ENCODE measurements at regions not wholly inside any gene's neighbourhood (a gene's known extent, or its start where the extent isn't known, plus 50 kb on each side); places are given as distances from the start of the nearest gene placed in this dataset.
"Not testable (repeated sequence)": the region's sequence is repeated elsewhere in the genome, so short reads cannot be mapped to it uniquely, and the experiment has no call there.

DNA sequence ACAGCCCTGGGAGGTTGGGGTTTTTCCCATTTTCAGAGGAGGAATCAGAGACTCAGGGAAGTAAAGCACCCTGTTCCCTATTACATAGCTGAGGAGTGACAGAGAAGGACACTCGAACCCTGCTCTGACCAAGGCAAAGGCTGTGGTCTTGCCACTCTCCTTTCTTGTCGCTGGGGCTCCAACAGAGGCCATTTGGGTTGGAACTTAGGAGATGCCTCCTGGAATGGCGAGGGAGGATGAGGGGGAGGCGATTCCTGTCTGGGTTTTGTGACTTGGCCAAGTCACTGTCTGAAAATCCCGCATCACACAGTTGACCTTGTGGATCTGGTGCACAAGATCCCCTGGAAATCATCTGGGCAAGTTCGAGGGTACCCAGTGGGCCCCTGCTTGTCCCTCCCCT lies 64.0 kb upstream of the HAND1 start:
- Histone ChIP-seq H3K27me3 (ENCODE audit: control insufficient read depth, insufficient read depth, low read length) (peaks cover 4% of the 10 kb centered on the region), H3K27ac (ENCODE audit: low read depth in 2 of 2, low read length in 2 of 2) (no peak overlapping the region), H3K9ac (ENCODE audit: low read length in 3 of 3) (no peak overlapping the region), H3K36me3 (ENCODE audit: control insufficient read depth in 2 of 3, insufficient read depth in 3 of 3, low read length in 3 of 3) (no peaks in the 10 kb centered on the region), H3K9me3 (ENCODE audit: control insufficient read depth in 2 of 3, insufficient read depth in 1 of 3, low read length in 3 of 3) (no peaks in the 10 kb centered on the region), H3K4me3 (ENCODE audit: low read length in 3 of 3) (no peak overlapping the region), H3K4me1 (ENCODE audit: control insufficient read depth in 2 of 3, insufficient read depth in 2 of 3, low read depth in 1 of 3, low read length in 3 of 3) (no peaks in the 10 kb centered on the region)
- intact Hi-C loops (cut with DNase I), result no loop called here
- DNase-seq (no peak), FAIRE-seq (no peak)
- TF ChIP-seq, protein P1, sequence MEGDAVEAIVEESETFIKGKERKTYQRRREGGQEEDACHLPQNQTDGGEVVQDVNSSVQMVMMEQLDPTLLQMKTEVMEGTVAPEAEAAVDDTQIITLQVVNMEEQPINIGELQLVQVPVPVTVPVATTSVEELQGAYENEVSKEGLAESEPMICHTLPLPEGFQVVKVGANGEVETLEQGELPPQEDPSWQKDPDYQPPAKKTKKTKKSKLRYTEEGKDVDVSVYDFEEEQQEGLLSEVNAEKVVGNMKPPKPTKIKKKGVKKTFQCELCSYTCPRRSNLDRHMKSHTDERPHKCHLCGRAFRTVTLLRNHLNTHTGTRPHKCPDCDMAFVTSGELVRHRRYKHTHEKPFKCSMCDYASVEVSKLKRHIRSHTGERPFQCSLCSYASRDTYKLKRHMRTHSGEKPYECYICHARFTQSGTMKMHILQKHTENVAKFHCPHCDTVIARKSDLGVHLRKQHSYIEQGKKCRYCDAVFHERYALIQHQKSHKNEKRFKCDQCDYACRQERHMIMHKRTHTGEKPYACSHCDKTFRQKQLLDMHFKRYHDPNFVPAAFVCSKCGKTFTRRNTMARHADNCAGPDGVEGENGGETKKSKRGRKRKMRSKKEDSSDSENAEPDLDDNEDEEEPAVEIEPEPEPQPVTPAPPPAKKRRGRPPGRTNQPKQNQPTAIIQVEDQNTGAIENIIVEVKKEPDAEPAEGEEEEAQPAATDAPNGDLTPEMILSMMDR (IDR thresholded peaks at IDR 0.05; ENCODE audit: borderline replicate concordance, extremely low read depth, insufficient read depth), result no peak

DNA sequence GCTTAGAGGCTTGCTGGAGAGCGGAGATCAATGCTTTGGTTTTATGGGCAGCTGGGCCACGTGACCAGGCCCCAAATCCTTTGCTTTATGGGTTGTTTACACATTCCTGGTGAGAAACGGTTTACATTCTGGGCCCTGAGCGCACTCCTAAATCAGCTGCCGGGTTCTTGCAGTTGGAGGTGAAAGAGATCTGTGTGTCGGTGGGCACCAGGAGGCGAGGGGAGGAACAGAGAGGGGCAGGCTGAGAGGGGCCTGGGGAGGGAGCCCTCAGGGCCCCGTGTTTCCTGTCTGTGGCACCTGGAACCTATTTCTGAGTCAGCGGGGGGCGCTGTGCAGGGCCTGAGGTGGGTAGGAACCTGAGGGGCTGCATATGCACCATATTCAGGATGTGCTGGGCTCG lies 63.5 kb upstream of the HAND1 start:
- no peak overlapping the region for H3K27ac ChIP-seq (ENCODE audit: low read depth in 2 of 2, low read length in 2 of 2)
- FAIRE-seq (no peak), DNase-seq (peak in 1 of 5 donors; percentile 16)
- no peak overlapping the region for H3K4me3 ChIP-seq (ENCODE audit: low read length in 3 of 3)
- intact Hi-C loops (cut with DNase I), result no loop called here
- TF ChIP-seq, protein P1 (IDR thresholded peaks at IDR 0.05; ENCODE audit: borderline replicate concordance, extremely low read depth, insufficient read depth), result no peak
- H3K36me3 ChIP-seq (ENCODE audit: control insufficient read depth in 2 of 3, insufficient read depth in 3 of 3, low read length in 3 of 3), result no peaks in the 10 kb centered on the region
- no peak overlapping the region for H3K9ac ChIP-seq (ENCODE audit: low read length in 3 of 3)
- no peaks in the 10 kb centered on the region for H3K9me3 ChIP-seq (ENCODE audit: control insufficient read depth in 2 of 3, insufficient read depth in 1 of 3, low read length in 3 of 3)
- peaks cover 4% of the 10 kb centered on the region for H3K27me3 ChIP-seq (ENCODE audit: control insufficient read depth, insufficient read depth, low read length)
- no peaks in the 10 kb centered on the region for H3K4me1 ChIP-seq (ENCODE audit: control insufficient read depth in 2 of 3, insufficient read depth in 2 of 3, low read depth in 1 of 3, low read length in 3 of 3)

DNA sequence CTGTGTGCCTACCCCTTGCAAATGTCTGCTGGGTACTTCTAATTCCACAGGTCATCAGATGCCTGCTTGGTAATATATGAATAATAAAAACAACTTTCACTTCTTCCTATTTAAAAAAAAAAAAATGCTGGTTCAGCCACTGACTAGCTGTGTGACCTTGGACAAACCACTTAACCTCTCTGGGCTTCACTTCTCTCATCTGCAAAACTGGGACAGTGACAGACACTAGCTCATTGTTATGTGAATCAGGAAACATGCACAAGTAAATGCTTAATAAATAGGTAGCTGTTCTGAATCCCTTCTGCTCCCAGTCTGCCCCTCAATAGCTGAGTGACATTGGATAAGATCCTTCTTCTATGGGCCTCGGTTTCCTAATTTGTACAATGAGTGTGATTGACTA lies 62.6 kb upstream of the HAND1 start:
- no peaks in the 10 kb centered on the region for H3K4me1 ChIP-seq (ENCODE audit: control insufficient read depth in 2 of 3, insufficient read depth in 2 of 3, low read depth in 1 of 3, low read length in 3 of 3)
- intact Hi-C loops (cut with DNase I), result no loop called here
- TF ChIP-seq, protein P1 (IDR thresholded peaks at IDR 0.05; ENCODE audit: borderline replicate concordance, extremely low read depth, insufficient read depth), result no peak
- H3K36me3 ChIP-seq (ENCODE audit: control insufficient read depth in 2 of 3, insufficient read depth in 3 of 3, low read length in 3 of 3), result no peaks in the 10 kb centered on the region
- no peak for DNase-seq
- no peak overlapping the region for H3K4me3 ChIP-seq (ENCODE audit: low read length in 3 of 3)
- no peak overlapping the region for H3K27ac ChIP-seq (ENCODE audit: low read depth in 2 of 2, low read length in 2 of 2)
- H3K9me3 ChIP-seq (ENCODE audit: control insufficient read depth in 2 of 3, insufficient read depth in 1 of 3, low read length in 3 of 3), result no peaks in the 10 kb centered on the region
- no peak overlapping the region for H3K9ac ChIP-seq (ENCODE audit: low read length in 3 of 3)
- no peak for FAIRE-seq
- peaks cover 4% of the 10 kb centered on the region for H3K27me3 ChIP-seq (ENCODE audit: control insufficient read depth, insufficient read depth, low read length)

DNA sequence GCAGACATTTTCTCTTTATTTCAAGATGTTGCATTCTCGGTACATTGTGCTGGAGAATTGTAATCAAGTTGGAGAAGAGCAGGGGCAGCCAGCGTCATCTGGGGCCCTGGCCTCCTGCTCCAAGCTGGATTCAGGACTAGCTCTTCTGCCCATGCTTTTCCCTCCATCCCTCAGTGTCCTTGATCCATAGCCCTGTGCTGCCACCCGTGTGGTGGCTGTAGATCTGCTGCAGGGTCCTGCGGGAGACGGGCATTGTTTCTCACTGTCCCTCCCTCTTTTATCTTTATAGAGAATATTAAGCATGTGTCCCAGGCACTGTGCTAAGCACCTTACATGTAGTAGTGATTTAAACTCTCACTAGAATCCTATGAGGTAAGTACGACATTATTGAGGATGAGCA lies 60.5 kb upstream of the HAND1 start:
- FAIRE-seq (no peak), DNase-seq (no peak)
- Histone ChIP-seq H3K9me3 (ENCODE audit: control insufficient read depth in 2 of 3, insufficient read depth in 1 of 3, low read length in 3 of 3) (no peaks in the 10 kb centered on the region), H3K36me3 (ENCODE audit: control insufficient read depth in 2 of 3, insufficient read depth in 3 of 3, low read length in 3 of 3) (no peaks in the 10 kb centered on the region), H3K27ac (ENCODE audit: low read depth in 2 of 2, low read length in 2 of 2) (no peak overlapping the region), H3K4me1 (ENCODE audit: control insufficient read depth in 2 of 3, insufficient read depth in 2 of 3, low read depth in 1 of 3, low read length in 3 of 3) (no peaks in the 10 kb centered on the region), H3K9ac (ENCODE audit: low read length in 3 of 3) (no peak overlapping the region), H3K27me3 (ENCODE audit: control insufficient read depth, insufficient read depth, low read length) (peaks cover 4% of the 10 kb centered on the region), H3K4me3 (ENCODE audit: low read length in 3 of 3) (no peak overlapping the region)
- intact Hi-C loops (cut with DNase I), result no loop called here
- TF ChIP-seq, protein P1 (IDR thresholded peaks at IDR 0.05; ENCODE audit: borderline replicate concordance, extremely low read depth, insufficient read depth), result no peak

DNA sequence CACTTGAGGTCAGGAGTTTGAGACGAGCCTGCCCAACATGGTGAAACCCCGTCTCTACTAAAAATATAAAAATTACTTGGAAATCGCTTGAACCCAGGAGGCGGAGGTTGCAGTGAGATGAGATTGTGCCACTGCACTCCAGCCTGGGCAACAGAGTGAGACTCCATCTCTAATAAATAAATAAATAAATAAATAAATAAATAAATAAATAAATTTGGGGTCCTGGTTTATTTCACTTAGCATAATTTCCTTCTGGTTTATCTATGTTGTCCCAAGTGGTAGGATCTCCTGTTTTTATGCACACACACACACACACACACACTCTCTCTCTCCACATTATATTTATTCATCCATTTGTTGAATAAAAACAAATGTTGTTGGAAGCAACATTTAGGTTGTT lies 58.4 kb upstream of the HAND1 start:
- H3K4me3 ChIP-seq (ENCODE audit: low read length in 3 of 3); H3K36me3 ChIP-seq (ENCODE audit: control insufficient read depth in 2 of 3, insufficient read depth in 3 of 3, low read length in 3 of 3); H3K9ac ChIP-seq (ENCODE audit: low read length in 3 of 3); FAIRE-seq; H3K4me1 ChIP-seq (ENCODE audit: control insufficient read depth in 2 of 3, insufficient read depth in 2 of 3, low read depth in 1 of 3, low read length in 3 of 3); H3K9me3 ChIP-seq (ENCODE audit: control insufficient read depth in 2 of 3, insufficient read depth in 1 of 3, low read length in 3 of 3); intact Hi-C loops (cut with DNase I); H3K27ac ChIP-seq (ENCODE audit: low read depth in 2 of 2, low read length in 2 of 2); H3K27me3 ChIP-seq (ENCODE audit: control insufficient read depth, insufficient read depth, low read length); DNase-seq: not testable (repeated sequence)
